ENCODE measurements at regions not wholly inside any gene's neighbourhood (a gene's known extent, or its start where the extent isn't known, plus 50 kb on each side); places are given as distances from the start of the nearest gene placed in this dataset.

DNA sequence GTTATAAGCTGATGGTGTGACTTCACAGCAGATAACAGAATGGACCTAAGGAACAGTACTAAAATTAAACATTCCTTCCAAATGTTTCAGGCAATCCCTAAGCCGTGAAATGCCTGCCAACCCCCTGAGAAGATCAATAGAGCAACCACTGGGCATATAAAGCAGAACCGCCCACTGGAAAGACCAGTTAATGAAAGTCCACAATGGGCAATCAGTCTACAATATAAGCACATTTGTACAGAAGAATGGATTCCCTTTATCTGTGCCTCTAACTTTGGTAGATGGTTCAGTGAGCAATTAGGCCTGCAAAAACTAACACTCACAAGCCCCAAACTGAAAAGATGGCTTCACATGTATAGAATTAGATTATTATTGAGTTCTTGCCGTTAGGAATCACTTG is 286.6 kb downstream of the UBE3D start (continued):
- no peak for TF ChIP-seq ZNF610 (tag by site-specific recombination; IDR thresholded peaks at IDR 0.05; ENCODE audit: borderline replicate concordance)

DNA sequence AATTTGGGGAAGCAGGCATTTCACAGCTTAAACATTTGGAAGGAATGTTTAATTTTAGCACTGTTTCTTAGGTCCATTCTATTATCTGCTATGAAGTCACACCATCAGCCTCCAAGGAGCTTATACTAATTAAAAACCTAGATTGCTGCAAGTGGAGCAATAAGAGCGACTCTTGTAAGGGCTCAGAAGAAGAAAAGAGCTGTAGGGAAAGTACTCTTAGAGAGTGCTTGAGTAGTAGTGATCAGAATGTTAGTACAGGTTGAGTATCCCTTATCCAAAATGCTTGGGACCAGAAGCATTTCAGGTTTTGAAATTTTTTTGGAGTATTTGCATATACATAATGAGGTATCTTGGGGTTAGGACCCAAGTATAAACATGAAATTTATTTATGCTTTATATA is 285.3 kb downstream of the UBE3D start:
- TF ChIP-seq KLF9 (tag by site-specific recombination; IDR thresholded peaks at IDR 0.05; ENCODE audit: low read depth) (no peak), PRDM6 (tag by site-specific recombination; IDR thresholded peaks at IDR 0.05) (no peak), ZNF239 (tag by site-specific recombination; IDR thresholded peaks at IDR 0.05) (no peak)
- ChIA-PET POLR2A (no interaction called here), CTCF (no interaction called here)
- H3K36me3 ChIP-seq (ENCODE audit: control insufficient read depth in 2 of 2, insufficient read depth in 1 of 2, low read length in 2 of 2), result no peaks in the 10 kb centered on the region
- H3K4me1 ChIP-seq (ENCODE audit: control insufficient read depth, insufficient read depth, low read length), result no peaks in the 10 kb centered on the region
- no peak overlapping the region for H3K27ac ChIP-seq (ENCODE audit: extremely low read depth, low read depth, low read length)
- H3K9me3 ChIP-seq (ENCODE audit: control insufficient read depth, insufficient read depth, low read depth, low read length), result no peaks in the 10 kb centered on the region
- no peak overlapping the region for H3K4me3 ChIP-seq (ENCODE audit: low read depth, low read length)

DNA sequence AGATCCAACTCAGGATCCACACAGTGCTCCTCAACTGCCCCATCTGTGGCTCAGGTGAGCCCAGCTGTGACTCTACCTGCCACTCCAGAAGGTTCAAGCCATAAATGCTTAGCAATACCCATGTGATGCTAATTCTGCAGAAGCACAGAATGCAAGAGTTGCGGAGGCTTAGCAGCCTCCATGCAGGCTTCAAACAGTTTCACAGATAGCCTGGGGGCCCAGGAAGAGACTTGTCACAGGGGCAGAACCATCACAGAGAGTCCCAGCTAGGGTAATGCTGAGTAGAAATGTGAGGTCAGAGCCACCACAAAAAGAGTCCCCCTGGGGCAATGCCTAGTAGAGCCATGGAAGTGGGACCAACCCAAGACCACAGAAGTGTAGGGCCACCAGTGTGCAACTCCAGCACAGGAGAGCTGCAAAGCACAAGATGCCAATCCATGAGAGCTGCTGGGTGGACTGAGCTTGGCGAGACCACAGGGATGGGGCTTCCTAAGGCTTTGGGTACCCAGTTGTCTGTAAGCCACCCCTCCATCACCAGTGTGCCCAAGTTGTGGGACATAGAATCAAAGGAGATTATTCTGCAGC is 283.9 kb downstream of the UBE3D start:
- H3K36me3 ChIP-seq (ENCODE audit: control insufficient read depth in 2 of 2, insufficient read depth in 1 of 2, low read length in 2 of 2), result no peaks in the 10 kb centered on the region
- no peak overlapping the region for H3K4me3 ChIP-seq (ENCODE audit: low read depth, low read length)
- no peaks in the 10 kb centered on the region for H3K9me3 ChIP-seq (ENCODE audit: control insufficient read depth, insufficient read depth, low read depth, low read length)
- H3K4me1 ChIP-seq (ENCODE audit: control insufficient read depth, insufficient read depth, low read length), result no peaks in the 10 kb centered on the region
- POLR2A ChIA-PET, result no interaction called here
- TF ChIP-seq ZNF677 (tag by site-specific recombination; IDR thresholded peaks at IDR 0.05), result no peak
- TF ChIP-seq, protein P1, sequence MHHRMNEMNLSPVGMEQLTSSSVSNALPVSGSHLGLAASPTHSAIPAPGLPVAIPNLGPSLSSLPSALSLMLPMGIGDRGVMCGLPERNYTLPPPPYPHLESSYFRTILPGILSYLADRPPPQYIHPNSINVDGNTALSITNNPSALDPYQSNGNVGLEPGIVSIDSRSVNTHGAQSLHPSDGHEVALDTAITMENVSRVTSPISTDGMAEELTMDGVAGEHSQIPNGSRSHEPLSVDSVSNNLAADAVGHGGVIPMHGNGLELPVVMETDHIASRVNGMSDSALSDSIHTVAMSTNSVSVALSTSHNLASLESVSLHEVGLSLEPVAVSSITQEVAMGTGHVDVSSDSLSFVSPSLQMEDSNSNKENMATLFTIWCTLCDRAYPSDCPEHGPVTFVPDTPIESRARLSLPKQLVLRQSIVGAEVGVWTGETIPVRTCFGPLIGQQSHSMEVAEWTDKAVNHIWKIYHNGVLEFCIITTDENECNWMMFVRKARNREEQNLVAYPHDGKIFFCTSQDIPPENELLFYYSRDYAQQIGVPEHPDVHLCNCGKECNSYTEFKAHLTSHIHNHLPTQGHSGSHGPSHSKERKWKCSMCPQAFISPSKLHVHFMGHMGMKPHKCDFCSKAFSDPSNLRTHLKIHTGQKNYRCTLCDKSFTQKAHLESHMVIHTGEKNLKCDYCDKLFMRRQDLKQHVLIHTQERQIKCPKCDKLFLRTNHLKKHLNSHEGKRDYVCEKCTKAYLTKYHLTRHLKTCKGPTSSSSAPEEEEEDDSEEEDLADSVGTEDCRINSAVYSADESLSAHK (tag by site-specific recombination; IDR thresholded peaks at IDR 0.05), result no peak
- no peak for TF ChIP-seq ZNF398 (tag by site-specific recombination; IDR thresholded peaks at IDR 0.05)
- no peak for TF ChIP-seq ZNF391 (tag by site-specific recombination; IDR thresholded peaks at IDR 0.05; ENCODE audit: borderline replicate concordance, low read depth)
- no peak for TF ChIP-seq ZBTB21 (tag by site-specific recombination; IDR thresholded peaks at IDR 0.05)
- no peak for TF ChIP-seq ZNF292 (tag by site-specific recombination; IDR thresholded peaks at IDR 0.05; ENCODE audit: borderline replicate concordance, low read depth)
- TF ChIP-seq ZSCAN23 (tag by site-specific recombination; IDR thresholded peaks at IDR 0.05), result no peak
- CTCF ChIA-PET, result interaction anchor here (0.6 to 1.4 kb wide), 2 partner anchors 208 to 273 kb away, joined by 4 to 5 read pairs; no protein-coding TSS in a partner anchor
- no peak overlapping the region for H3K27ac ChIP-seq (ENCODE audit: extremely low read depth, low read depth, low read length)

DNA sequence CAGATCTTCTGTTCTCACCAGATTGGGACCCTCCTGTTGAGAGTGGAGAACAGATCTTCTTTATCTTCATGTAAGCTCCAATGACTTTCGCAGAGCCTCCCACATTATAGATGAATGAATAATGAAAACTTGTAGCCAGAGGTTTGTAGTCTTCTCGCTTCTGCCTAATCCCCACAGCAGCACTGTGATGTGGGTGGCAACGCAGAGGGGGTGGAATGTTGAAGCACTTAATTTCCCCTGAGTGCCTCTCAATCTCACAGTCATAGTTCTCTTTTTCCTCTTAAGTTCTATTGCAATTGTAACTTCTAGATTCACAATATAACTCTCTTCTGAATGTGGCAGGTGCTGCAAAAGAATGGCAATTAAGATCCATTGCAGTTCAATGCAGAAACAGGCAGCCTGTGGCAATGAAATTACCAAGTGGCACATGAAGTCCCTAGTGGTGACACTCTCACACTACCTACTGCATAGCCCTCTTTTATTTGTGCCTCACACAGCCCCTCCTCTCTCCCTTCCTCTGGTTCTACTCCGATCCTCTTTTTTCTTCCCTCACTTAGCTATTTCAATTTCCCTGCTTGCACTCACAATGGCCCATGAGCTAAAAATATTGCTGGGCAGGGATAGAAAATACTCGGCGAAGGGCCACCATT is 281.9 kb downstream of the UBE3D start:
- Histone ChIP-seq H3K4me1 (ENCODE audit: control insufficient read depth, insufficient read depth, low read length) (no peaks in the 10 kb centered on the region), H3K27ac (ENCODE audit: extremely low read depth, low read depth, low read length) (no peak overlapping the region), H3K4me3 (ENCODE audit: low read depth, low read length) (no peak overlapping the region), H3K9me3 (ENCODE audit: control insufficient read depth, insufficient read depth, low read depth, low read length) (no peaks in the 10 kb centered on the region), H3K36me3 (ENCODE audit: control insufficient read depth in 2 of 2, insufficient read depth in 1 of 2, low read length in 2 of 2) (no peaks in the 10 kb centered on the region)
- CTCF ChIA-PET, result interaction anchor here (0.6 to 2.0 kb wide), 9 partner anchors 9 to 186 kb away, joined by 3 to 8 read pairs (median 4); no protein-coding TSS in a partner anchor
- TF ChIP-seq CTCF (tag by site-specific recombination; IDR thresholded peaks at IDR 0.05) (0 out of 2 replicates have a peak, but pooled peaks have one; percentile 7), ZNF501 (tag by site-specific recombination; IDR thresholded peaks at IDR 0.05) (no peak), ZNF354C (tag by site-specific recombination; IDR thresholded peaks at IDR 0.05; ENCODE audit: borderline replicate concordance, low read depth) (no peak), EGR2 (tag by site-specific recombination; IDR thresholded peaks at IDR 0.05; ENCODE audit: low read depth) (no peak), ZNF580 (tag by site-specific recombination; IDR thresholded peaks at IDR 0.05) (no peak), KLF7 (tag by site-specific recombination; IDR thresholded peaks at IDR 0.05; ENCODE audit: borderline replicate concordance) (no peak), MZF1 (tag by site-specific recombination; IDR thresholded peaks at IDR 0.05; ENCODE audit: borderline replicate concordance) (no peak)
- POLR2A ChIA-PET, result no interaction called here

All from HEK293 (cell line).